Testis (tissue), 2 donors: ENCODE measurements at regions not wholly inside any gene's neighbourhood (a gene's known extent, or its start where the extent isn't known, plus 50 kb on each side); places are given as distances from the start of the nearest gene placed in this dataset.

ENCODE experiments used
- DNase-seq: peaks from one replicate; pipeline ENCODE4 v3.0.0-alpha.2; 2019
- H3K27ac ChIP-seq, 2 donors: fragments of 200-600 bp; sonication (generic); one replicate each; pipeline ENCODE4 v1.5.1; 2019
- H3K27me3 ChIP-seq: fragments of 200-600 bp; sonication (generic); one replicate; pipeline ENCODE4 v1.5.1; 2019
- H3K36me3 ChIP-seq: fragments of 200-600 bp; sonication (generic); one replicate; pipeline ENCODE4 v1.5.1; 2017; ENCODE audit warnings: low read depth; ENCODE audit errors: missing control alignments
- H3K4me1 ChIP-seq: fragments of 200-600 bp; sonication (generic); one replicate; pipeline ENCODE4 v1.5.1; 2019
- H3K4me3 ChIP-seq, 2 donors: fragments of 200-600 bp; sonication (generic); one replicate each; pipeline ENCODE4 v1.5.1; 2017 to 2019
- H3K9me3 ChIP-seq: fragments of 200-600 bp; sonication (generic); one replicate; pipeline ENCODE4 v1.5.1; 2017
- CTCF ChIP-seq, 3 experiments: fragments of 450-650 bp in 2 of 3; fragments of 200-600 bp in 1 of 3; sonication (generic) in 1 of 3; IDR thresholded peaks; one replicate each; pipeline ENCODE4 v1.5.1; 2016 to 2019; ENCODE audit warnings: antibody characterized with exemption in 3 of 3, mild to moderate bottlenecking in 2 of 3, moderate library complexity in 1 of 3
- POLR2A ChIP-seq: fragments of 450-650 bp; IDR thresholded peaks from one replicate; pipeline ENCODE4 v1.6.1; 2017; ENCODE audit warnings: antibody characterized with exemption, mild to moderate bottlenecking, moderate library complexity
- WGBS, 2 donors: methylation state at CpG; one replicate each; pipeline ENCODE4 v1.1.5; 2018; 5-methylcytosine and 5-hydroxymethylcytosine counted together
- intact Hi-C: fragments of 100-400 bp; cut with DNase I; formaldehyde crosslinking; loops from one replicate; pipeline ENCODE4 v1.15.1; 2023; ENCODE audit warnings: low total_unique reads

GRCh38 chr11:22510010-22510409 lies 115.6 kb downstream of the FANCF start:
- WGBS, 2 donors: 64 to 67% methylated on average over 2 of the region's 2 CpGs
- no peaks in the 10 kb centered on the region for H3K4me1 ChIP-seq
- no peak for TF ChIP-seq CTCF (IDR thresholded peaks at IDR 0.05)
- no peak for TF ChIP-seq POLR2A
- no peak for DNase-seq
- H3K9me3 ChIP-seq: no peaks in the 10 kb centered on the region
- no peaks in the 10 kb centered on the region for H3K36me3 ChIP-seq
- intact Hi-C loops: no loop called here
- no peak overlapping the region for H3K27ac ChIP-seq
- H3K4me3 ChIP-seq: no peak overlapping the region
- no peaks in the 10 kb centered on the region for H3K27me3 ChIP-seq

GRCh38 chr11:22508665-22509064 lies 117.0 kb downstream of the FANCF start:
- intact Hi-C loops: no loop called here
- no peaks in the 10 kb centered on the region for H3K9me3 ChIP-seq
- H3K4me3 ChIP-seq: no peak overlapping the region
- WGBS, 2 donors: 39 to 46% methylated on average over 2 of the region's 2 CpGs
- H3K36me3 ChIP-seq: no peaks in the 10 kb centered on the region
- TF ChIP-seq CTCF (IDR thresholded peaks at IDR 0.05): no peak
- TF ChIP-seq POLR2A: no peak
- H3K27me3 ChIP-seq: no peaks in the 10 kb centered on the region
- H3K27ac ChIP-seq: no peak overlapping the region
- H3K4me1 ChIP-seq: no peaks in the 10 kb centered on the region
- no peak for DNase-seq

- 36 to 51% methylated on average over 3 of the region's 3 CpGs for WGBS, 2 donors
- Histone ChIP-seq H3K27ac (no peak overlapping the region), H3K36me3 (no peaks in the 10 kb centered on the region), H3K9me3 (no peaks in the 10 kb centered on the region), H3K4me3 (no peak overlapping the region), H3K4me1 (no peaks in the 10 kb centered on the region), H3K27me3 (no peaks in the 10 kb centered on the region)
- intact Hi-C loops: no loop called here
- TF ChIP-seq CTCF (IDR thresholded peaks at IDR 0.05) (no peak), POLR2A (no peak)
- no peak for DNase-seq
Observed at GRCh38 chr11:22497474-22497873, 128.1 kb downstream of the FANCF start.

- TF ChIP-seq CTCF (IDR thresholded peaks at IDR 0.05): no peak
- TF ChIP-seq POLR2A: no peak
- Histone ChIP-seq H3K36me3 (no peaks in the 10 kb centered on the region), H3K4me3 (no peak overlapping the region), H3K9me3 (no peaks in the 10 kb centered on the region), H3K27ac (no peak overlapping the region), H3K4me1 (no peaks in the 10 kb centered on the region), H3K27me3 (no peaks in the 10 kb centered on the region)
- no peak for DNase-seq
- 7 to 9% methylated on average over 16 of the region's 16 CpGs for WGBS, 2 donors
- intact Hi-C loops: no loop called here
Observed at GRCh38 chr11:22491555-22492225, 133.9 kb downstream of the FANCF start.
